ENCODE measurements at regions not wholly inside any gene's neighbourhood (a gene's known extent, or its start where the extent isn't known, plus 50 kb on each side); places are given as distances from the start of the nearest gene placed in this dataset.

DNA sequence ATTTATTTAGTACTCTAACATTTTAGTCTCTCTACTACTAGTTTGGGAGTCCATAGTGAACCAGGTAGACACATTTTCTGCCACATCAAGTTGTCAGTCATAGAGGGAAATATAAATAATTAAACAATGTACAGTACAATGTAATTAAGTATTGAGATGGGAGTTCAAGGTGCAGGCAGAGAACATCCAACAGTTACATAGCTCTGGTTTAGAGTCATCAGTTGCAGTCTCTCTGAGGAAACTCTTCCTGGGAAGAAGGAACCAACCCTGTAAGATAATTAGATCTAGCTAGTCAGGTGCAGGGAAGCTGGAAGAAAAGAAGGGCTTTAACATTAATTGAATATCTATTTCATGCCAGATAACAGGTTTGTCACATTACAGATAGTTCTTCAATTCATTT is 457.9 kb upstream of the DYNLRB2 start:
- Histone ChIP-seq H2BK120ac (ENCODE audit: low read depth, low read length) (no peak overlapping the region), H3K4ac (ENCODE audit: low read length) (no peak overlapping the region), H3K4me3 (ENCODE audit: low read length in 2 of 2) (no peak overlapping the region), H4K8ac (ENCODE audit: low read depth, low read length) (no peak overlapping the region), H4K91ac (ENCODE audit: low read depth, low read length, poor library complexity) (no peak overlapping the region), H3K14ac (ENCODE audit: low read length) (no peak overlapping the region), H2AFZ (ENCODE audit: low read length) (no peak overlapping the region), H3K23ac (ENCODE audit: low read depth, low read length, poor library complexity) (no peak overlapping the region), H3K4me1 (ENCODE audit: control insufficient read depth in 2 of 2, insufficient read depth in 1 of 2, low read depth in 1 of 2, low read length in 2 of 2) (no peaks in the 10 kb centered on the region), H3K18ac (ENCODE audit: low read length) (no peak overlapping the region), H2AK5ac (ENCODE audit: low read depth, low read length) (no peak overlapping the region), H2BK15ac (ENCODE audit: low read length) (no peak overlapping the region), H2BK12ac (ENCODE audit: low read length) (no peak overlapping the region), H3K4me2 (ENCODE audit: insufficient read depth, low read length, poor library complexity, severe bottlenecking) (no peak overlapping the region), H3K36me3 (replicated peaks in 1 of 2; ENCODE audit: control insufficient read depth in 2 of 2, insufficient read depth in 2 of 2, low read length in 2 of 2) (no peaks in the 10 kb centered on the region), H3K9ac (ENCODE audit: low read depth, low read length, poor library complexity) (no peak overlapping the region), H3K79me1 (ENCODE audit: low read depth, low read length) (no peaks in the 10 kb centered on the region), H2BK5ac (ENCODE audit: low read length) (no peak overlapping the region), H3K27me3 (ENCODE audit: control insufficient read depth in 3 of 3, insufficient read depth in 3 of 3, low read depth in 1 of 3, low read length in 3 of 3) (no peaks in the 10 kb centered on the region), H3K27ac (replicated peaks; ENCODE audit: low read length) (no peak overlapping the region), H3K9me3 (replicated peaks in 1 of 2; ENCODE audit: control insufficient read depth in 2 of 2, insufficient read depth in 1 of 2, low read depth in 1 of 2, low read length in 2 of 2) (no peaks in the 10 kb centered on the region)
- DNase-seq (ENCODE audit: low spot score), result no peak

- Histone ChIP-seq H4K8ac (ENCODE audit: low read depth, low read length) (no peak overlapping the region), H3K4me1 (ENCODE audit: control insufficient read depth in 2 of 2, insufficient read depth in 1 of 2, low read depth in 1 of 2, low read length in 2 of 2) (no peaks in the 10 kb centered on the region), H2AFZ (ENCODE audit: low read length) (no peak overlapping the region), H4K91ac (ENCODE audit: low read depth, low read length, poor library complexity) (no peak overlapping the region), H3K14ac (ENCODE audit: low read length) (no peak overlapping the region), H3K4ac (ENCODE audit: low read length) (no peak overlapping the region), H2BK15ac (ENCODE audit: low read length) (no peak overlapping the region), H2BK120ac (ENCODE audit: low read depth, low read length) (no peak overlapping the region), H3K79me1 (ENCODE audit: low read depth, low read length) (no peaks in the 10 kb centered on the region), H3K9ac (ENCODE audit: low read depth, low read length, poor library complexity) (no peak overlapping the region), H3K27ac (replicated peaks; ENCODE audit: low read length) (no peak overlapping the region), H2AK5ac (ENCODE audit: low read depth, low read length) (no peak overlapping the region), H3K4me3 (ENCODE audit: low read length in 2 of 2) (no peak overlapping the region), H3K9me3 (replicated peaks in 1 of 2; ENCODE audit: control insufficient read depth in 2 of 2, insufficient read depth in 1 of 2, low read depth in 1 of 2, low read length in 2 of 2) (no peaks in the 10 kb centered on the region), H3K36me3 (replicated peaks in 1 of 2; ENCODE audit: control insufficient read depth in 2 of 2, insufficient read depth in 2 of 2, low read length in 2 of 2) (no peaks in the 10 kb centered on the region), H2BK12ac (ENCODE audit: low read length) (no peak overlapping the region), H3K4me2 (ENCODE audit: insufficient read depth, low read length, poor library complexity, severe bottlenecking) (no peak overlapping the region), H3K23ac (ENCODE audit: low read depth, low read length, poor library complexity) (no peak overlapping the region), H3K18ac (ENCODE audit: low read length) (no peak overlapping the region), H3K27me3 (ENCODE audit: control insufficient read depth in 3 of 3, insufficient read depth in 3 of 3, low read depth in 1 of 3, low read length in 3 of 3) (no peaks in the 10 kb centered on the region), H2BK5ac (ENCODE audit: low read length) (no peak overlapping the region)
- WGBS, 2 donors (ENCODE audit: extremely low coverage in 2 of 2, insufficient read length in 2 of 2, insufficient replicate concordance in 1 of 2), result no CpG with 5 or more reads among the region's 5 CpGs
- no peak for DNase-seq (ENCODE audit: low spot score)
Measured at GRCh38 chr16:80081846-80082245, 458.9 kb upstream of the DYNLRB2 start.

DNA sequence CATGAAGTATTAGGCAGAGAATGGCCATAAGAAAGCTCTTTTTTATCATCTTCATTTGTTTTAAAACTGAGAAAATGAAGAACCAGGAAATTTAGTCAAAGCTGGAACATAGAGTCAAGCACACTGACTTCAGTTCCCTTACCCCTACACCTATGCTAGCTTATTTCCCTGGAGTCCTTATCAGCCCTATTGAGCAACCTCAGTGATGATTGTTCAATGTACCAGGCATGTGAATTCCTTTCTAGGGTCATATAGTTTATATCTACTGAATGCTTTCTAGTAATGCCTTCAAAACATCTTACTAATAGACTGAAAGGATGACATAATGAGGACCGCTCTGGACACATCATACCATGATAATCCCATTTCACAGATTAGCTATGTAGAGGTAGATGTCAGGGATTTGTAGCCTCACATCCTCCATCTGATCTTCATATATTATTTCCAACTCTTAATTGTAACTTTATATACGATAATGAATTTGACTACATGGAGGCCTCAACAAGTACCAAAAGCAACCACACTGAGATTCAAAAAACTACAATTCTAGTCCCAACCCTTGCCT is 460.4 kb upstream of the DYNLRB2 start:
- Histone ChIP-seq H3K79me1 (ENCODE audit: low read depth, low read length) (no peaks in the 10 kb centered on the region), H4K91ac (ENCODE audit: low read depth, low read length, poor library complexity) (no peak overlapping the region), H2BK12ac (ENCODE audit: low read length) (no peak overlapping the region), H2AK5ac (ENCODE audit: low read depth, low read length) (no peak overlapping the region), H3K4me3 (ENCODE audit: low read length in 2 of 2) (no peak overlapping the region), H2AFZ (ENCODE audit: low read length) (no peak overlapping the region), H3K9ac (ENCODE audit: low read depth, low read length, poor library complexity) (no peak overlapping the region), H3K23ac (ENCODE audit: low read depth, low read length, poor library complexity) (no peak overlapping the region), H2BK120ac (ENCODE audit: low read depth, low read length) (no peak overlapping the region), H3K4me2 (ENCODE audit: insufficient read depth, low read length, poor library complexity, severe bottlenecking) (no peak overlapping the region), H3K4ac (ENCODE audit: low read length) (no peak overlapping the region), H3K18ac (ENCODE audit: low read length) (no peak overlapping the region), H3K36me3 (replicated peaks in 1 of 2; ENCODE audit: control insufficient read depth in 2 of 2, insufficient read depth in 2 of 2, low read length in 2 of 2) (no peaks in the 10 kb centered on the region), H3K27ac (replicated peaks; ENCODE audit: low read length) (no peak overlapping the region), H3K27me3 (ENCODE audit: control insufficient read depth in 3 of 3, insufficient read depth in 3 of 3, low read depth in 1 of 3, low read length in 3 of 3) (no peaks in the 10 kb centered on the region), H3K14ac (ENCODE audit: low read length) (no peak overlapping the region), H2BK5ac (ENCODE audit: low read length) (no peak overlapping the region), H4K8ac (ENCODE audit: low read depth, low read length) (no peak overlapping the region), H3K4me1 (ENCODE audit: control insufficient read depth in 2 of 2, insufficient read depth in 1 of 2, low read depth in 1 of 2, low read length in 2 of 2) (no peaks in the 10 kb centered on the region), H3K9me3 (replicated peaks in 1 of 2; ENCODE audit: control insufficient read depth in 2 of 2, insufficient read depth in 1 of 2, low read depth in 1 of 2, low read length in 2 of 2) (no peaks in the 10 kb centered on the region), H2BK15ac (ENCODE audit: low read length) (no peak overlapping the region)
- whole genome bisulfite sequencing, 2 donors (ENCODE audit: extremely low coverage in 2 of 2, insufficient read length in 2 of 2, insufficient replicate concordance in 1 of 2), result no CpG with 5 or more reads among the region's 2 CpGs
- no peak for DNase-seq (ENCODE audit: low spot score)

- Histone ChIP-seq H3K23ac (ENCODE audit: low read depth, low read length, poor library complexity) (no peak overlapping the region), H4K8ac (ENCODE audit: low read depth, low read length) (no peak overlapping the region), H3K36me3 (replicated peaks in 1 of 2; ENCODE audit: control insufficient read depth in 2 of 2, insufficient read depth in 2 of 2, low read length in 2 of 2) (no peaks in the 10 kb centered on the region), H2AFZ (ENCODE audit: low read length) (no peak overlapping the region), H2BK5ac (ENCODE audit: low read length) (no peak overlapping the region), H3K4me1 (ENCODE audit: control insufficient read depth in 2 of 2, insufficient read depth in 1 of 2, low read depth in 1 of 2, low read length in 2 of 2) (no peaks in the 10 kb centered on the region), H2BK120ac (ENCODE audit: low read depth, low read length) (no peak overlapping the region), H3K18ac (ENCODE audit: low read length) (no peak overlapping the region), H3K4ac (ENCODE audit: low read length) (no peak overlapping the region), H3K27me3 (ENCODE audit: control insufficient read depth in 3 of 3, insufficient read depth in 3 of 3, low read depth in 1 of 3, low read length in 3 of 3) (no peaks in the 10 kb centered on the region), H2AK5ac (ENCODE audit: low read depth, low read length) (no peak overlapping the region), H2BK15ac (ENCODE audit: low read length) (no peak overlapping the region), H3K4me3 (ENCODE audit: low read length in 2 of 2) (no peak overlapping the region), H3K27ac (replicated peaks; ENCODE audit: low read length) (no peak overlapping the region), H3K79me1 (ENCODE audit: low read depth, low read length) (no peaks in the 10 kb centered on the region), H3K14ac (ENCODE audit: low read length) (no peak overlapping the region), H3K9me3 (replicated peaks in 1 of 2; ENCODE audit: control insufficient read depth in 2 of 2, insufficient read depth in 1 of 2, low read depth in 1 of 2, low read length in 2 of 2) (no peaks in the 10 kb centered on the region), H3K9ac (ENCODE audit: low read depth, low read length, poor library complexity) (no peak overlapping the region), H3K4me2 (ENCODE audit: insufficient read depth, low read length, poor library complexity, severe bottlenecking) (no peak overlapping the region), H4K91ac (ENCODE audit: low read depth, low read length, poor library complexity) (no peak overlapping the region), H2BK12ac (ENCODE audit: low read length) (no peak overlapping the region)
- DNase-seq (ENCODE audit: low spot score), result no peak
- WGBS, 2 donors (ENCODE audit: extremely low coverage in 2 of 2, insufficient read length in 2 of 2, insufficient replicate concordance in 1 of 2), result no CpG with 5 or more reads among the region's 3 CpGs
Measured at GRCh38 chr16:80079072-80079471, 461.7 kb upstream of the DYNLRB2 start.

All from neuronal stem cell (in vitro differentiated cells).